Stimulated activated naive B cell treated with anti-CD40 and anti-IgM and Interleukin-4, amounts not matched to agents 10 μg/mL and 1 μg/mL and 100 μg/mL, for 72 hours (primary cell): ENCODE measurements at regions not wholly inside any gene's neighbourhood (a gene's known extent, or its start where the extent isn't known, plus 50 kb on each side); places are given as distances from the start of the nearest gene placed in this dataset.

Experiments
- ATAC-seq, 2 donors: fragments of 150-1000 bp; cut with Tn5 transposase; replicated peaks; 2 replicates each; pipeline ENCODE4 v1.10.0; 2021; ENCODE audit warnings: moderate library complexity in 1 of 2
- DNase-seq: peaks from one replicate; pipeline ENCODE4 v3.0.0; 2021
- H3K27ac Mint-ChIP-seq: one replicate; pipeline ENCODE4 v1.8.0; 2022; ENCODE audit warnings: mild to moderate bottlenecking, mixed read lengths
- H3K27me3 Mint-ChIP-seq, 2 donors: one replicate each; pipeline ENCODE4 v1.8.0; 2022; ENCODE audit warnings: mixed read lengths in 2 of 2
- H3K36me3 Mint-ChIP-seq, 2 donors: one replicate each; pipeline ENCODE4 v1.8.0; 2022; ENCODE audit warnings: mixed read lengths in 2 of 2, mild to moderate bottlenecking in 1 of 2
- H3K4me1 Mint-ChIP-seq, 2 donors: one replicate each; pipeline ENCODE4 v1.8.0; 2022; ENCODE audit warnings: mixed read lengths in 2 of 2, mild to moderate bottlenecking in 1 of 2
- H3K4me3 Mint-ChIP-seq, 2 donors: one replicate each; pipeline ENCODE4 v1.8.0; 2022; ENCODE audit warnings: mild to moderate bottlenecking in 2 of 2, mixed read lengths in 2 of 2, moderate library complexity in 1 of 2
- H3K9me3 Mint-ChIP-seq, 2 donors: one replicate each; pipeline ENCODE4 v1.8.0; 2022; ENCODE audit warnings: mixed read lengths in 2 of 2, mild to moderate bottlenecking in 1 of 2

- ATAC-seq, result no peak
- no peak overlapping the region for H3K4me3 Mint-ChIP-seq
- peaks cover 3 to 5% of the 10 kb centered on the region in 2 donors for H3K9me3 Mint-ChIP-seq
- H3K27me3 Mint-ChIP-seq, result no peaks in the 10 kb centered on the region
- no peak for DNase-seq
- no peaks in the 10 kb centered on the region for H3K36me3 Mint-ChIP-seq
- H3K27ac Mint-ChIP-seq, result no peak overlapping the region
- H3K4me1 Mint-ChIP-seq, result peaks cover 0 to 5% of the 10 kb centered on the region in 2 donors
These were observed 758.1 kb upstream of the SALL3 start for GRCh38 chr18:78221496-78221895.

GRCh38 chr18:78228974-78229373 lies 750.6 kb upstream of the SALL3 start:
- H3K4me1 Mint-ChIP-seq, result no peaks in the 10 kb centered on the region
- no peaks in the 10 kb centered on the region for H3K36me3 Mint-ChIP-seq
- H3K27ac Mint-ChIP-seq, result no peak overlapping the region
- peaks cover 11 to 12% of the 10 kb centered on the region in 2 donors for H3K9me3 Mint-ChIP-seq
- ATAC-seq, result no peak
- H3K4me3 Mint-ChIP-seq, result no peak overlapping the region
- peaks cover 0 to 10% of the 10 kb centered on the region in 2 donors for H3K27me3 Mint-ChIP-seq
- no peak for DNase-seq

GRCh38 chr18:78230911-78231310 lies 748.7 kb upstream of the SALL3 start:
- no peak for DNase-seq
- no peaks in the 10 kb centered on the region for H3K4me1 Mint-ChIP-seq
- no peak for ATAC-seq
- no peaks in the 10 kb centered on the region for H3K36me3 Mint-ChIP-seq
- peaks cover 0 to 10% of the 10 kb centered on the region in 2 donors for H3K27me3 Mint-ChIP-seq
- no peak overlapping the region for H3K4me3 Mint-ChIP-seq
- peaks cover 11 to 12% of the 10 kb centered on the region in 2 donors for H3K9me3 Mint-ChIP-seq
- no peak overlapping the region for H3K27ac Mint-ChIP-seq

GRCh38 chr18:78232196-78232595 lies 747.4 kb upstream of the SALL3 start:
- ATAC-seq, result no peak
- Mint-ChIP-seq H3K36me3 (no peaks in the 10 kb centered on the region), H3K9me3 (peaks cover 6 to 9% of the 10 kb centered on the region in 2 donors), H3K4me1 (no peaks in the 10 kb centered on the region), H3K27me3 (peaks cover 0 to 10% of the 10 kb centered on the region in 2 donors), H3K27ac (no peak overlapping the region), H3K4me3 (no peak overlapping the region)
- DNase-seq, result no peak

GRCh38 chr18:78237864-78238263 lies 741.8 kb upstream of the SALL3 start:
- Mint-ChIP-seq H3K27me3 (peaks cover 0 to 3% of the 10 kb centered on the region in 2 donors), H3K36me3 (no peaks in the 10 kb centered on the region), H3K9me3 (peaks cover 6 to 11% of the 10 kb centered on the region in 2 donors), H3K4me1 (peaks cover 0 to 3% of the 10 kb centered on the region in 2 donors), H3K27ac (no peak overlapping the region), H3K4me3 (no peak overlapping the region)
- DNase-seq (no peak), ATAC-seq (no peak)

- Mint-ChIP-seq H3K36me3 (no peaks in the 10 kb centered on the region), H3K4me3 (no peak overlapping the region)
- no peak for ATAC-seq
These were observed 741.1 kb upstream of the SALL3 start for GRCh38 chr18:78238404-78239089.

GRCh38 chr18:78239090-78239457 lies 740.5 kb upstream of the SALL3 start:
- H3K9me3 Mint-ChIP-seq, result peaks cover 6 to 11% of the 10 kb centered on the region in 2 donors
- no peak overlapping the region for H3K27ac Mint-ChIP-seq
- ATAC-seq, result no peak
- DNase-seq, result no peak
- no peaks in the 10 kb centered on the region for H3K36me3 Mint-ChIP-seq
- H3K4me3 Mint-ChIP-seq, result no peak overlapping the region
- H3K4me1 Mint-ChIP-seq, result peaks cover 0 to 3% of the 10 kb centered on the region in 2 donors
- H3K27me3 Mint-ChIP-seq, result no peaks in the 10 kb centered on the region

More at GRCh38 chr18:78238404-78239089, 741.1 kb upstream of the SALL3 start:
- Mint-ChIP-seq H3K27ac (no peak overlapping the region), H3K27me3 (no peaks in the 10 kb centered on the region), H3K9me3 (peaks cover 6 to 11% of the 10 kb centered on the region in 2 donors), H3K4me1 (peaks cover 0 to 3% of the 10 kb centered on the region in 2 donors)
- DNase-seq, result no peak

GRCh38 chr18:78240101-78240500 lies 739.5 kb upstream of the SALL3 start:
- DNase-seq (no peak), ATAC-seq (no peak)
- H3K4me3 Mint-ChIP-seq, result no peak overlapping the region
- peaks cover 0 to 3% of the 10 kb centered on the region in 2 donors for H3K4me1 Mint-ChIP-seq
- H3K9me3 Mint-ChIP-seq, result peaks cover 6 to 16% of the 10 kb centered on the region in 2 donors
- H3K27ac Mint-ChIP-seq, result no peak overlapping the region
- H3K27me3 Mint-ChIP-seq, result no peaks in the 10 kb centered on the region
- no peaks in the 10 kb centered on the region for H3K36me3 Mint-ChIP-seq

- H3K27ac Mint-ChIP-seq, result no peak overlapping the region
- no peaks in the 10 kb centered on the region for H3K36me3 Mint-ChIP-seq
- no peak for ATAC-seq
- no peak overlapping the region for H3K4me3 Mint-ChIP-seq
- no peaks in the 10 kb centered on the region for H3K27me3 Mint-ChIP-seq
- peaks cover 6 to 20% of the 10 kb centered on the region in 2 donors for H3K9me3 Mint-ChIP-seq
- DNase-seq, result no peak
- peaks cover 0 to 3% of the 10 kb centered on the region in 2 donors for H3K4me1 Mint-ChIP-seq
These were observed 738.9 kb upstream of the SALL3 start for GRCh38 chr18:78240627-78241252.

- Mint-ChIP-seq H3K36me3 (no peaks in the 10 kb centered on the region), H3K4me1 (peaks cover 0 to 3% of the 10 kb centered on the region in 2 donors), H3K4me3 (no peak overlapping the region), H3K9me3 (peaks cover 9 to 22% of the 10 kb centered on the region in 2 donors), H3K27me3 (no peaks in the 10 kb centered on the region), H3K27ac (no peak overlapping the region)
- ATAC-seq, result no peak
- no peak for DNase-seq
These were observed 737.9 kb upstream of the SALL3 start for GRCh38 chr18:78241535-78242253.

GRCh38 chr18:78242254-78242643 lies 737.4 kb upstream of the SALL3 start:
- no peak overlapping the region for H3K4me3 Mint-ChIP-seq
- H3K27me3 Mint-ChIP-seq, result no peaks in the 10 kb centered on the region
- DNase-seq, result no peak
- ATAC-seq, result no peak
- H3K4me1 Mint-ChIP-seq, result peaks cover 0 to 3% of the 10 kb centered on the region in 2 donors
- no peak overlapping the region for H3K27ac Mint-ChIP-seq
- H3K36me3 Mint-ChIP-seq, result no peaks in the 10 kb centered on the region
- peaks cover 10 to 22% of the 10 kb centered on the region in 2 donors for H3K9me3 Mint-ChIP-seq

GRCh38 chr18:78242806-78243205 lies 736.8 kb upstream of the SALL3 start:
- Mint-ChIP-seq H3K27me3 (no peaks in the 10 kb centered on the region), H3K27ac (no peak overlapping the region), H3K9me3 (peaks cover 10 to 22% of the 10 kb centered on the region in 2 donors), H3K4me1 (peaks cover 0 to 3% of the 10 kb centered on the region in 2 donors), H3K4me3 (no peak overlapping the region), H3K36me3 (no peaks in the 10 kb centered on the region)
- DNase-seq (no peak), ATAC-seq (no peak)

- H3K4me1 Mint-ChIP-seq, result no peaks in the 10 kb centered on the region
- H3K9me3 Mint-ChIP-seq, result peaks cover 4 to 11% of the 10 kb centered on the region in 2 donors
- ATAC-seq (no peak), DNase-seq (no peak)
- H3K4me3 Mint-ChIP-seq, result no peak overlapping the region
- H3K27me3 Mint-ChIP-seq, result no peaks in the 10 kb centered on the region
- no peak overlapping the region for H3K27ac Mint-ChIP-seq
- H3K36me3 Mint-ChIP-seq, result no peaks in the 10 kb centered on the region
These were observed 734.8 kb upstream of the SALL3 start for GRCh38 chr18:78244779-78245178.

GRCh38 chr18:78245451-78245850 lies 734.2 kb upstream of the SALL3 start:
- Mint-ChIP-seq H3K27me3 (no peaks in the 10 kb centered on the region), H3K4me3 (no peak overlapping the region), H3K4me1 (no peaks in the 10 kb centered on the region), H3K36me3 (no peaks in the 10 kb centered on the region), H3K27ac (no peak overlapping the region), H3K9me3 (peaks cover 4 to 11% of the 10 kb centered on the region in 2 donors)
- DNase-seq (no peak), ATAC-seq (no peak)
